ENCODE measurements at regions not wholly inside any gene's neighbourhood (a gene's known extent, or its start where the extent isn't known, plus 50 kb on each side); places are given as distances from the start of the nearest gene placed in this dataset.

DNA sequence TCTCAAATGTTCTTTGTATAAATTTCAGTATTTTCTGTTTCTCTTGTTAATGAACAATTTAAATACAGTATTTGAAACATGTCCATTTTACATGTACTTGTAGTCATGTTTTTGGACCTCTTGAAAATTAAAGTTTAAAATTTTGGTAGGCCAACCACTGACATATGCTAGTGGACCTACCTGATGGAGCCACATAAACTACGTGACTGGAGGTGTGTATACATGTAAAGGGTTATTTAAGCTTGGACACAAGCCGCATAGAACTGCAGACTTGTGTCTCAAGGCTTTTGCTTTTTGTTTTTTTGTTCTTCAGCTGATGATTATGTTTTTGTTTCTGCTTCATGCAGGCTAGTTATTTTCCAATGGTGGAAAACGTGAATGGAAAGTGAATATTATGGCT lies 568.5 kb upstream of the MDGA2 start:
- Histone ChIP-seq H3K27me3 (ENCODE audit: control insufficient read depth, extremely low read depth, insufficient read depth, low read length) (no peaks in the 10 kb centered on the region), H3K4me2 (ENCODE audit: control insufficient read depth, extremely low read depth, insufficient read depth, low read depth, low read length) (no peak overlapping the region), H2AFZ (ENCODE audit: control insufficient read depth, low read length) (no peak overlapping the region), H3K9me1 (ENCODE audit: control insufficient read depth, extremely low read depth, insufficient read depth, low read length) (no peaks in the 10 kb centered on the region), H3K4me1 (ENCODE audit: control insufficient read depth, extremely low read depth, insufficient read depth, low read length) (no peaks in the 10 kb centered on the region), H3K4me3 (ENCODE audit: control insufficient read depth in 2 of 3, extremely low read depth in 1 of 3, insufficient read depth in 2 of 3, low read depth in 1 of 3, low read length in 3 of 3) (no peak overlapping the region), H3K79me2 (ENCODE audit: control insufficient read depth, insufficient read depth, low read length) (no peaks in the 10 kb centered on the region), H3K27ac (ENCODE audit: control insufficient read depth, insufficient read depth, low read length) (no peak overlapping the region), H3K9ac (ENCODE audit: control insufficient read depth, extremely low read depth, insufficient read depth, low read length) (no peak overlapping the region), H4K20me1 (ENCODE audit: control insufficient read depth, extremely low read depth, insufficient read depth, low read length) (no peaks in the 10 kb centered on the region), H3K36me3 (ENCODE audit: control insufficient read depth in 2 of 2, extremely low read depth in 1 of 2, insufficient read depth in 2 of 2, low read length in 2 of 2) (no peaks in the 10 kb centered on the region), H3K9me3 (ENCODE audit: control insufficient read depth, low read depth, low read length) (no peaks in the 10 kb centered on the region)
- DNase-seq (ENCODE audit: low read depth, low spot score) (no peak), FAIRE-seq (no peak)
- no peak for TF ChIP-seq EZH2 (IDR thresholded peaks at IDR 0.05; ENCODE audit: low read length)
- no peak for TF ChIP-seq CTCF (optimal IDR thresholded peaks at IDR 0.05 in 1 of 3, IDR thresholded peaks at IDR 0.05 in 1 of 3, conservative IDR thresholded peaks at IDR 0.05 in 1 of 3; ENCODE audit: extremely low read depth in 1 of 3, insufficient read depth in 2 of 3, low read length in 3 of 3)
- dilution Hi-C loops (cut with MboI; ENCODE audit: extremely low pct_ligation_motif_present, low sequenced_read_pairs) = no loop called here

DNA sequence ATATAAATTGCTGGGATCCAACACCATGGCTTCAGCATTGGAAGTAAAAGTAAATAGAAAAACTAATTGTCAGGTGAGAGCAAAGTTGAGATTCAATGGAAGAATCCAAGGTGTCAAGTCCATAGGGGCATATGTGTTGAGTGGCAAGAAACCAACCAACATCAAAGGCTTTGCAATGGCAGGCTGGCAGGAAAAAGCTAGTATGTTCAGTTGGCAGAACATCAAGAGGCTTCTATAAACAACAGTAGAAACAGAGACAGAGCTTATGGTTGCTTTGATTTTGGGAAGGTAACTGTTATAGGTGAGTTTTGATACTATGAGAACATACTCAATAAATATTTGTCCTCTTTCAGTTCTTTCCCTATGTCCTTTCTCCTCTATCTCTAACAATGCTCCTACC lies 553.7 kb upstream of the MDGA2 start:
- Histone ChIP-seq H3K27ac (ENCODE audit: control insufficient read depth, insufficient read depth, low read length) (no peak overlapping the region), H3K79me2 (ENCODE audit: control insufficient read depth, insufficient read depth, low read length) (no peaks in the 10 kb centered on the region), H3K4me2 (ENCODE audit: control insufficient read depth, extremely low read depth, insufficient read depth, low read depth, low read length) (no peak overlapping the region), H3K9ac (ENCODE audit: control insufficient read depth, extremely low read depth, insufficient read depth, low read length) (no peak overlapping the region), H3K9me3 (ENCODE audit: control insufficient read depth, low read depth, low read length) (no peaks in the 10 kb centered on the region), H3K4me3 (ENCODE audit: control insufficient read depth in 2 of 3, extremely low read depth in 1 of 3, insufficient read depth in 2 of 3, low read depth in 1 of 3, low read length in 3 of 3) (no peak overlapping the region), H3K27me3 (ENCODE audit: control insufficient read depth, extremely low read depth, insufficient read depth, low read length) (no peaks in the 10 kb centered on the region), H3K4me1 (ENCODE audit: control insufficient read depth, extremely low read depth, insufficient read depth, low read length) (no peaks in the 10 kb centered on the region), H2AFZ (ENCODE audit: control insufficient read depth, low read length) (no peak overlapping the region), H3K36me3 (ENCODE audit: control insufficient read depth in 2 of 2, extremely low read depth in 1 of 2, insufficient read depth in 2 of 2, low read length in 2 of 2) (no peaks in the 10 kb centered on the region), H4K20me1 (ENCODE audit: control insufficient read depth, extremely low read depth, insufficient read depth, low read length) (no peaks in the 10 kb centered on the region), H3K9me1 (ENCODE audit: control insufficient read depth, extremely low read depth, insufficient read depth, low read length) (no peaks in the 10 kb centered on the region)
- no peak for DNase-seq (ENCODE audit: low read depth, low spot score)
- FAIRE-seq = no peak
- dilution Hi-C loops (cut with MboI; ENCODE audit: extremely low pct_ligation_motif_present, low sequenced_read_pairs) = no loop called here
- no peak for TF ChIP-seq CTCF (optimal IDR thresholded peaks at IDR 0.05 in 1 of 3, IDR thresholded peaks at IDR 0.05 in 1 of 3, conservative IDR thresholded peaks at IDR 0.05 in 1 of 3; ENCODE audit: extremely low read depth in 1 of 3, insufficient read depth in 2 of 3, low read length in 3 of 3)
- no peak for TF ChIP-seq EZH2 (IDR thresholded peaks at IDR 0.05; ENCODE audit: low read length)
